ENCODE measurements at regions not wholly inside any gene's neighbourhood (a gene's known extent, or its start where the extent isn't known, plus 50 kb on each side); places are given as distances from the start of the nearest gene placed in this dataset.
"Not testable (repeated sequence)": the region's sequence is repeated elsewhere in the genome, so short reads cannot be mapped to it uniquely, and the experiment has no call there.

DNA sequence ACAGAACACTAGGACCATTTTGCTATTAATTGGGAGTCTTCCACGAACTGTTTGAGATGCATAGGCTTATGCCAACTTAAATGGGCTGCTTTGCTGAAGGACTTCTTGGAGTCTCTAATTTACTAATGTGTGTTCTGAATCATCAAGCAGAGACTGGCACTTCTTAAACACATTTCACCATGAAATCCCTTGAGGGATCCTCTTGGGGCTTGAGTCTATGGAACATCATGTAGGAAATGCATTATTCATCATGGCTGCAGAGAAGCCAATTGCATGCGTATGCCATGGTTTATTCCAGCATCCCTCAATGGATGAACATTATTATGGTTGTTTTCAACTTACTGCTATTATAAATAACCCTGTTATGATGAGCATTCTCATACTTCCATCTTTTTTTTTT, 73.4 kb downstream of the FGD2 start:
- no peak for DNase-seq (ENCODE audit: low read depth, low spot score)

- no peak for DNase-seq (ENCODE audit: low read depth, low spot score)
Measured at GRCh38 chr6:37081042-37081607, 75.7 kb downstream of the FGD2 start.

- DNase-seq (ENCODE audit: low read depth, low spot score), result no peak
Measured at GRCh38 chr6:37082390-37083130, 77.1 kb downstream of the FGD2 start.

DNA sequence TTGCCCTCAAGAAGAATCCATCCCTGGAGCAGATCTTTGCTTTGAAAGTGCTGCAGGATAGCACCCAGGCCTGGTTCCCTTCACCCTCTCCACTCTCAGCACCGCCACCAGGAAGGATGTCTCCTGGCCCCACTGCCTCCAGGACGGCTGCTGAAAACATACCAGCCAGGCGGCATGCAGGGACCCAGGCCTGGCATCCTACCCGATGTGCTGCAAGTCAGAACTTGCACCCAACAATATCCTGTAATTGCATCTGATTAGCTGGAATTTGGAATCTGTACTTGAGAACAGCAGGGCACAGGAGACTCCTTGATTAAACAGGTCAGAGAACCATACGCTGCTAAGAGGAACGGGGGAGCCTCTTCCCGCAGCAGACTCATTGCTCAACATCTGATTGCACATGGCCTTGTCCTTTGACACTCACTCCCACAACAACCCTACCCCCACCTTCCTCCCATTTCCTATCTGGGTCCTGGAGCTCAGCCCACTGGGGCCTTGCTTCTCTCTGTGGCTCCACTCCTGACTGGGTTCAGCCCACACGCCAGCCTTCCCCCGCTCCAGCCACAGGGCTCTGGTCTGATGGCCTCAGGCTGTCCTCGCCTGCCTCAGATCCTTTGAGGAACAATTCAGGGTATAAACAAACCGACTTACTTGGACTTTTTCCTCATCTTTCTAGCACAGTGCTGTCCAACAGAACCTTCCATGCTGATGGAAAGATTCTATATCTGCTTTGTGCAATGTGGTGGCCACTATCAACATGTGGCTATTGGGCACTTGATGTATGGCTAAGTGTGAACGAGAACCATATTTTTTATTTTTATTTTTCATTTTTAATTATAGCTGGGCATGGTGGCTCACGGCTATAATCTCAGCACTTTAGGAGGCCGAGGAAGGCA, 78.0 kb downstream of the FGD2 start:
- DNase-seq (ENCODE audit: low read depth, low spot score), result no peak

GRCh38 chr6:37084665-37085064, 79.2 kb downstream of the FGD2 start:
- DNase-seq (ENCODE audit: low read depth, low spot score), result not testable (repeated sequence)

GRCh38 chr6:37085198-37085597, 79.7 kb downstream of the FGD2 start:
- DNase-seq (ENCODE audit: low read depth, low spot score), result no peak

- no peak for DNase-seq (ENCODE audit: low read depth, low spot score)
Measured at GRCh38 chr6:37088897-37089296, 81.1 kb upstream of the PIM1 start.

- no peak for DNase-seq (ENCODE audit: low read depth, low spot score)
Measured at GRCh38 chr6:37089783-37090182, 80.2 kb upstream of the PIM1 start.

DNA sequence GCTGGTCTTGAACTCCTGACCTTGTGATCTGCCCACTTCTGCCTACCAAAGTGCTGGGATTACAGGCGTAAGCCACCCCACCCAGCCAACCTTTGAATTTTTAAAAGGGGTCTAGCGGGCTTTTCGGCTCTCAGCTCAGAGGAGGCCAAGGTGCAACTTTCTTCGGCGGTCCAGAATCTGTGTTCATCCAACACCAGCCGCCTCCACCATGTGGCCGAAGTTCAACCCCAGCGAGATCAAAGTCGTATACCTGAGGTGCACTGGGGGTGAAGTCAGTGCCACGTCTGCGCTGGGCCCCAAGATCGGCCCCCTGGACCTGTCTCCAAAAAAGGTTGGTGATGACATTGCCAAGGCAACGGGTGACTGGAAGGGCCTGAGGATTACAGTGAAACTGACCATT, 78.8 kb upstream of the PIM1 start:
- DNase-seq (ENCODE audit: low read depth, low spot score), result not testable (repeated sequence)

- DNase-seq (ENCODE audit: low read depth, low spot score), result not testable (repeated sequence)
Measured at GRCh38 chr6:37091586-37091985, 78.4 kb upstream of the PIM1 start.

GRCh38 chr6:37092923-37093727, 76.8 kb upstream of the PIM1 start:
- DNase-seq (ENCODE audit: low read depth, low spot score), result no peak

GRCh38 chr6:37093728-37094069, 76.3 kb upstream of the PIM1 start:
- no peak for DNase-seq (ENCODE audit: low read depth, low spot score)

DNA sequence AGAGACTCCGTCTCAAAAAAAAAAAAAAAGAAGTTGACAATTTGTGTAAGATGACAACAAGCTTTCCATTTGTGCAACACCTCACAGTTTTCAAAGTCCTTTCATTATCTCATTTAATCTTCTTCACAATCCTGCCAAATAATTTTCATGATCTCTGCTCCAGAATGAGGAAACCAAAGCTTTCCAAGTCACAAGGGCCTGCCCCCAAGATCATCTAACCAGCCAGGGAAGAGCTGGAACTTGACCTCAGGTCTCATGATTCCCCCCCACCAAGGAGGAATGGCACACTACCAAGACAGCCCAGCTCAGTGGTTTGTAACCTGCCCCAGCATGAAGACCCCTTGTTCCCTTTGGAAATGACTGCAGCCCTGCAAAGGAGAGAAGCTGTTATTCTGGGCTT, 74.0 kb upstream of the PIM1 start:
- DNase-seq (ENCODE audit: low read depth, low spot score), result no peak

DNA sequence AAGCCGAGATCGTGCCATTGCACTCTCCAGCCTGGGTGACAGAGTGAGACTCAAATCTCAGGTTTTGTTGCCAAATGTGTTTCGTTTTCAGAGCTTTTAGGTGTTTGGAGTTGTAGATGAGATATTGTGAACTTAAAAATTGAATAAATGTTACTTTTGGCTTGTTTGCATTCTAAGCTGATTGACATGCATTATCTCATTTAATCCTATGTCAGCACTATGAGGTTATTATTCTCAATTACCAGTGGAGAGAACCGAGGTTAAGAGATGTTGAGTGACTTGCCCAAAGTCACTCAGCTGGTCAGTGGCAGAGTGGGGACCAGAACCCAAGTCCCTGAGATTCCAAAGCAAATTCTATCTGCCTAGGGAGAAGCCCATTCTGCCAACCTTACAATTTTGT, 72.6 kb upstream of the PIM1 start:
- no peak for DNase-seq (ENCODE audit: low read depth, low spot score)

- no peak for DNase-seq (ENCODE audit: low read depth, low spot score)
Measured at GRCh38 chr6:37099442-37099841, 70.5 kb upstream of the PIM1 start.

DNA sequence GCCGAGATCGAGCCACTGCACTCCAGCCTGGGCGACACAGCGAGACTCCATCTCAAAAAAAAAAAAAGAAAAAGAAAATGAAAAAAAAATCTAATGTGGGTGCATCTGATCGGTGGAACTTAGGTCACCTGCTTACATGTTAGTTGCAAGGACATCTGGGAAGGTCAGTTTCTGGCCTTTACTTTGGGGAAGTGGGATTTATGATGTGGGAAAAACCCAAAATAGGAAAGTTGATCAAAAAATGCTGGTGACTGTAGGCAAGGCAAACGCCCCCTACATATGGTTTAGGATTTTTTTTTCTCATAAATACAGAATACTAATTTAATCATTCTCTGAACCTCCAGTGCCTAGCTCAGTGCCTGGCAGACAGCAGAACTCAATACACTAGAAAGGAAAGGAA, 69.2 kb upstream of the PIM1 start:
- no peak for DNase-seq (ENCODE audit: low read depth, low spot score)

DNA sequence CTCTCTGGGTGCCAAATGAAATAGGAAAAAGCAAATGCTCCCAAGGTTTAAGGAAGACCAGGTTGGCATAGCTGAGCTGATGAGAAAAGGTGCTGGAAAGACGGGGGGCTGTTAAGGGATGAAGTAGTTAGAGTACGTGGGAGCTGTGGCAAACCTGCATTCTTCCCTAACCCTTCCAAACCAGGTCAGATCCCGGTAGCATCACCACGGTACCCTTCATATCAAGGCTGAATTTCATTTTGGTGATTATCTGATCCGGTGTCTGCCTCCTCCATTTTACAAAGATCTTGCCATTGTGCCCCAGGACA, 68.0 kb upstream of the PIM1 start:
- no peak for DNase-seq (ENCODE audit: low read depth, low spot score)

GRCh38 chr6:37102299-37103168, 67.4 kb upstream of the PIM1 start:
- DNase-seq (ENCODE audit: low read depth, low spot score), result peak; percentile 76

DNA sequence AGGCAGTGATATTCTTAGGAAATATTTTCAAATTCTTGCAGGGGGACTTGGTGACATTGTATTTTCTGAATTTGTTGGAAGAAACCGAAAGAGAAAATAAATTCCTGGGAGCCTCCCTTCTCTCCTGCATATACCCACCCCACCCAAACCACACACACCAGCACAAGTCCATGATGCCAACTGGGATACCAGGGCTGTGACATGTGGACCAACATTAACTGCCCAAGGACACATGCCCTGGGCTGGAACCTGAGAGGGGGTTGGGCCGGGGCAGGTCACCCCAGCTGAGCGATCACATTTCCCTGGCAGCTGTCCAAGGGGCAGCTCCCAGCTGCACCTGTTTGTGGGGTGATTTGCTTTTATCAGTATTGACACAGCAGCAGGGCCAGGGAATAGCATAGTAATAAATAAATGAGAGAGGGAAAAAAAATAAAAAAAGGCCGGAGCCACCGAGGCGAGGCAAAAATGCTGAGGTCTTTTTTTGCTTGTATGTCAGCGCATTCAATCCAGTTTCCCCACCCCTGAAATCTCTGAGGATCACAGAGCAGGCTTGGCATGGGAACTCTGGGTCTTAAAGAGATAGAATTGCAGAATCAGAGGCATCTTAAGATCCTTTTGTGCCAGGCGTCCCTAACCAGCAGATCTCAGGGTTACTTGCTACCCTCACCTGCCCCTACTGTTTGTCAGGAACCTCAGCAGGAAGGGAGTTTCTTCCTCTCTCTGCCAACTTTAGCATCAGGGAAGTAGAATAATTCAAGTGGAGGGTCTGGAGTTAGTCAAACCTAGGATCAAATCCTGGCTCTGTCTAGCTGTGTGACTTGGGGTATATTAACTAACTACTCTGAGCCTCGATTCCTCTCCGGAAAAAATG, 66.5 kb upstream of the PIM1 start:
- no peak for DNase-seq (ENCODE audit: low read depth, low spot score)

GRCh38 chr6:37104824-37105147, 65.2 kb upstream of the PIM1 start:
- DNase-seq (ENCODE audit: low read depth, low spot score), result no peak
